22Rv1 (cell line): ENCODE measurements at regions not wholly inside any gene's neighbourhood (a gene's known extent, or its start where the extent isn't known, plus 50 kb on each side); places are given as distances from the start of the nearest gene placed in this dataset.

Experiments
- CTCF ChIP-seq: fragments of 450-650 bp; IDR thresholded peaks from 2 replicates; pipeline ENCODE4 v1.5.1; 2017; ENCODE audit warnings: mild to moderate bottlenecking
- ZFX ChIP-seq: fragments of 450-650 bp; IDR thresholded peaks from 2 replicates; pipeline ENCODE4 v1.6.1; 2017; ENCODE audit warnings: antibody characterized with exemption, borderline replicate concordance

GRCh38 chr13:54845351-54845965, 1816.8 kb downstream of the OLFM4 start:
- TF ChIP-seq CTCF (no peak), ZFX (no peak)
